AG20443 (cell line): ENCODE measurements at regions not wholly inside any gene's neighbourhood (a gene's known extent, or its start where the extent isn't known, plus 50 kb on each side); places are given as distances from the start of the nearest gene placed in this dataset.
"Not testable (repeated sequence)": the region's sequence is repeated elsewhere in the genome, so short reads cannot be mapped to it uniquely, and the experiment has no call there.

Source experiments
- DNase-seq: peaks from one replicate; pipeline ENCODE4 v3.0.0; 2012; ENCODE audit warnings: low spot score, mixed read lengths

GRCh38 chr6:119720160-119720559 lies 370.6 kb upstream of the MAN1A1 start:
- peak; percentile 14 for DNase-seq

- no peak for DNase-seq
Observed at GRCh38 chr6:119717942-119718341, 368.4 kb upstream of the MAN1A1 start.

GRCh38 chr6:119716668-119717270 lies 367.2 kb upstream of the MAN1A1 start:
- no peak for DNase-seq

GRCh38 chr6:119713903-119714302 lies 364.3 kb upstream of the MAN1A1 start:
- no peak for DNase-seq

- DNase-seq = no peak
Observed at GRCh38 chr6:119686644-119687043, 337.1 kb upstream of the MAN1A1 start.

GRCh38 chr6:119686240-119686639 lies 336.7 kb upstream of the MAN1A1 start:
- DNase-seq = no peak

- DNase-seq = no peak
Observed at GRCh38 chr6:119683671-119684070, 334.1 kb upstream of the MAN1A1 start.

- DNase-seq = no peak
Observed at GRCh38 chr6:119683031-119683430, 333.5 kb upstream of the MAN1A1 start.

- no peak for DNase-seq
Observed at GRCh38 chr6:119678961-119679360, 329.4 kb upstream of the MAN1A1 start.

- no peak for DNase-seq
Observed at GRCh38 chr6:119677384-119677783, 327.8 kb upstream of the MAN1A1 start.

GRCh38 chr6:119676961-119677360 lies 327.4 kb upstream of the MAN1A1 start:
- DNase-seq = no peak

- no peak for DNase-seq
Observed at GRCh38 chr6:119676230-119676629, 326.7 kb upstream of the MAN1A1 start.

GRCh38 chr6:119673741-119674140 lies 324.2 kb upstream of the MAN1A1 start:
- no peak for DNase-seq

GRCh38 chr6:119672725-119673124 lies 323.2 kb upstream of the MAN1A1 start:
- DNase-seq = no peak

- no peak for DNase-seq
Observed at GRCh38 chr6:119671105-119671504, 321.5 kb upstream of the MAN1A1 start.

GRCh38 chr6:119669221-119669620 lies 319.7 kb upstream of the MAN1A1 start:
- no peak for DNase-seq

- DNase-seq = not testable (repeated sequence)
Observed at GRCh38 chr6:119665432-119665831, 315.9 kb upstream of the MAN1A1 start.

GRCh38 chr6:119661628-119662027 lies 312.1 kb upstream of the MAN1A1 start:
- no peak for DNase-seq

GRCh38 chr6:119661078-119661477 lies 311.5 kb upstream of the MAN1A1 start:
- no peak for DNase-seq

GRCh38 chr6:119658917-119659316 lies 309.4 kb upstream of the MAN1A1 start:
- DNase-seq = no peak

GRCh38 chr6:119655124-119655523 lies 305.6 kb upstream of the MAN1A1 start:
- DNase-seq = no peak

GRCh38 chr6:119653329-119653728 lies 303.8 kb upstream of the MAN1A1 start:
- no peak for DNase-seq

- no peak for DNase-seq
Observed at GRCh38 chr6:119649531-119649930, 300.0 kb upstream of the MAN1A1 start.

GRCh38 chr6:119647309-119647708 lies 297.7 kb upstream of the MAN1A1 start:
- peak; percentile 38 for DNase-seq

GRCh38 chr6:119643876-119644275 lies 294.3 kb upstream of the MAN1A1 start:
- peak; percentile 13 for DNase-seq
